Stimulated activated CD8-positive, alpha-beta memory T cell treated with anti-CD3 and anti-CD28 coated beads, Interleukin-4, amount 100 ng/mL, for 1 hour (primary cell): ENCODE measurements at regions not wholly inside any gene's neighbourhood (a gene's known extent, or its start where the extent isn't known, plus 50 kb on each side); places are given as distances from the start of the nearest gene placed in this dataset.
"Not testable (repeated sequence)": the region's sequence is repeated elsewhere in the genome, so short reads cannot be mapped to it uniquely, and the experiment has no call there.

Source experiments
- DNase-seq, 2 donors: peaks; one replicate each; pipeline ENCODE4 v3.0.0-alpha.2; 2020; ENCODE audit warnings: low read depth in 2 of 2, low spot score in 1 of 2

- no peak for DNase-seq
Observed at GRCh38 chr19:37303591-37304171, 67.2 kb upstream of the ZNF527 start.

- DNase-seq = no peak
Observed at GRCh38 chr19:37304190-37304883, 66.6 kb upstream of the ZNF527 start.

- no peak for DNase-seq
Observed at GRCh38 chr19:37304884-37305255, 66.0 kb upstream of the ZNF527 start.

- DNase-seq = no peak
Observed at GRCh38 chr19:37306383-37306963, 64.4 kb upstream of the ZNF527 start.

- no peak for DNase-seq
Observed at GRCh38 chr19:37309834-37310575, 60.9 kb upstream of the ZNF527 start.

- peak in 1 of 2 donors; percentile 25 for DNase-seq
Observed at GRCh38 chr19:37312531-37313334, 58.2 kb upstream of the ZNF527 start.

- no peak for DNase-seq
Observed at GRCh38 chr19:37313335-37313627, 57.6 kb upstream of the ZNF527 start.

- DNase-seq = peak; percentile 74 to 86
Observed at GRCh38 chr19:37317403-37318209, 53.3 kb upstream of the ZNF527 start.

- not testable (repeated sequence) for DNase-seq
Observed at GRCh38 chr19:37320988-37321387, 49.9 kb upstream of the ZNF527 start.
